Activated CD4-positive, CD25-positive, alpha-beta regulatory T cell treated with anti-CD3 and anti-CD28 coated beads, Interleukin-2, amount 50 U/mL, for 72 hours (primary cell): ENCODE measurements at regions not wholly inside any gene's neighbourhood (a gene's known extent, or its start where the extent isn't known, plus 50 kb on each side); places are given as distances from the start of the nearest gene placed in this dataset.

Experiments
- DNase-seq: peaks from one replicate; pipeline ENCODE4 v3.0.0; 2021

GRCh38 chr1:244920911-244921761 lies 56.8 kb upstream of the HNRNPU start:
- DNase-seq, result no peak

- no peak for DNase-seq
Measured at GRCh38 chr1:244919320-244920282, 55.3 kb upstream of the HNRNPU start.

- peak; percentile 52 for DNase-seq
Measured at GRCh38 chr1:244918421-244919319, 54.3 kb upstream of the HNRNPU start.

GRCh38 chr1:244917073-244917670 lies 52.8 kb upstream of the HNRNPU start:
- DNase-seq, result no peak

GRCh38 chr1:244915736-244916135 lies 51.4 kb upstream of the HNRNPU start:
- DNase-seq, result no peak

- no peak for DNase-seq
Measured at GRCh38 chr1:244914761-244915160, 50.4 kb upstream of the HNRNPU start.
